ENCODE measurements at regions not wholly inside any gene's neighbourhood (a gene's known extent, or its start where the extent isn't known, plus 50 kb on each side); places are given as distances from the start of the nearest gene placed in this dataset.

DNA sequence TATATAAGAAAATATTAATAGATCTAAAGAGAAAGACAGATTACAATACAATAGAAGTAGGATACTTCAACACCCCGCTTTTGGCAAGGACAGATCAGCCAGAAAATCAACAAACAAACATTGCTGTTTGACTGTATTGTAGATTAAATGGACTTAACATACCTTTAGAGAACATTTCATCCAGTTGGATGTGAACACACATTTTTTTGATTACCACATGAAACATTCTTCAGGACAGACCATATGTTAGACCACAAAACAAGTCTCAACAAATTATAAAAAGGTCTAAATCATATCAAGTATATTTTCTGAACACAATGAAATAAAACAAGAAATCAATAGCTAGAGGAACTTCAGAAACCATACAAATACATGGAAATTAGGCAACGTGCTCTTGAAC lies 148.2 kb downstream of the TRMT11 start:
- TF ChIP-seq, protein P1, sequence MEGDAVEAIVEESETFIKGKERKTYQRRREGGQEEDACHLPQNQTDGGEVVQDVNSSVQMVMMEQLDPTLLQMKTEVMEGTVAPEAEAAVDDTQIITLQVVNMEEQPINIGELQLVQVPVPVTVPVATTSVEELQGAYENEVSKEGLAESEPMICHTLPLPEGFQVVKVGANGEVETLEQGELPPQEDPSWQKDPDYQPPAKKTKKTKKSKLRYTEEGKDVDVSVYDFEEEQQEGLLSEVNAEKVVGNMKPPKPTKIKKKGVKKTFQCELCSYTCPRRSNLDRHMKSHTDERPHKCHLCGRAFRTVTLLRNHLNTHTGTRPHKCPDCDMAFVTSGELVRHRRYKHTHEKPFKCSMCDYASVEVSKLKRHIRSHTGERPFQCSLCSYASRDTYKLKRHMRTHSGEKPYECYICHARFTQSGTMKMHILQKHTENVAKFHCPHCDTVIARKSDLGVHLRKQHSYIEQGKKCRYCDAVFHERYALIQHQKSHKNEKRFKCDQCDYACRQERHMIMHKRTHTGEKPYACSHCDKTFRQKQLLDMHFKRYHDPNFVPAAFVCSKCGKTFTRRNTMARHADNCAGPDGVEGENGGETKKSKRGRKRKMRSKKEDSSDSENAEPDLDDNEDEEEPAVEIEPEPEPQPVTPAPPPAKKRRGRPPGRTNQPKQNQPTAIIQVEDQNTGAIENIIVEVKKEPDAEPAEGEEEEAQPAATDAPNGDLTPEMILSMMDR (IDR thresholded peaks at IDR 0.05), result no peak
- TF ChIP-seq POLR2AphosphoS5 (IDR thresholded peaks at IDR 0.05) (no peak), POLR2A (IDR thresholded peaks at IDR 0.05) (no peak), EP300 (IDR thresholded peaks at IDR 0.05) (no peak)
